ENCODE measurements at regions not wholly inside any gene's neighbourhood (a gene's known extent, or its start where the extent isn't known, plus 50 kb on each side); places are given as distances from the start of the nearest gene placed in this dataset.
A peak's percentile ranks its signal among the peaks of the same experiment; 100 is the strongest.

DNA sequence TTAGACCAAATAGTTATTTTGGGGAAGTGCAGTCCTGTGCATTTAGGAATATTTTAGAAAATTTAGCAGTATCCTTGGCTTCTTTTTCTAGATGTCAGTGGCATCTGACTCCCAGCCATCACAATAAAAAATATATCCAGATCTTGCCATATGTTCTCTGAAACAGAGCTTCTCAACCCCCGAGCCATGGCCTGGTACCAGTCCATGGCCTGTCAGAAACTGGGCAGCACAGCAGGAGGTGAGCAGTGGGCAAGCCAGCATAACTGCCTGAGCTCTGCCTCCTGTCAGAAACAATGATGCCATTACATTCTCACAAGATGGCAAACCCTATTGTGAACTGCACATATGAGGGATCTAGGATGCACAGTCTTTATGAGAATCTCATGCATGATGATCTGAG is 480.0 kb downstream of the LRRIQ3 start:
- Histone ChIP-seq H3K27me3 (no peaks in the 10 kb centered on the region), H3K27ac (no peak overlapping the region), H3K36me3 (no peaks in the 10 kb centered on the region), H3K4me3 (no peak overlapping the region), H3K9me3 (no peaks in the 10 kb centered on the region), H3K4me1 (no peaks in the 10 kb centered on the region)
- intact Hi-C loops (cut with DNase I), result no loop called here
- WGBS, 2 donors, result 72 to 90% methylated on average over 1 of the region's 1 CpG
- DNase-seq, result no peak
- TF ChIP-seq EP300 (IDR thresholded peaks at IDR 0.05) (no peak), POLR2A (IDR thresholded peaks at IDR 0.05) (no peak), POLR2AphosphoS5 (IDR thresholded peaks at IDR 0.05) (no peak)
- TF ChIP-seq, protein P1, sequence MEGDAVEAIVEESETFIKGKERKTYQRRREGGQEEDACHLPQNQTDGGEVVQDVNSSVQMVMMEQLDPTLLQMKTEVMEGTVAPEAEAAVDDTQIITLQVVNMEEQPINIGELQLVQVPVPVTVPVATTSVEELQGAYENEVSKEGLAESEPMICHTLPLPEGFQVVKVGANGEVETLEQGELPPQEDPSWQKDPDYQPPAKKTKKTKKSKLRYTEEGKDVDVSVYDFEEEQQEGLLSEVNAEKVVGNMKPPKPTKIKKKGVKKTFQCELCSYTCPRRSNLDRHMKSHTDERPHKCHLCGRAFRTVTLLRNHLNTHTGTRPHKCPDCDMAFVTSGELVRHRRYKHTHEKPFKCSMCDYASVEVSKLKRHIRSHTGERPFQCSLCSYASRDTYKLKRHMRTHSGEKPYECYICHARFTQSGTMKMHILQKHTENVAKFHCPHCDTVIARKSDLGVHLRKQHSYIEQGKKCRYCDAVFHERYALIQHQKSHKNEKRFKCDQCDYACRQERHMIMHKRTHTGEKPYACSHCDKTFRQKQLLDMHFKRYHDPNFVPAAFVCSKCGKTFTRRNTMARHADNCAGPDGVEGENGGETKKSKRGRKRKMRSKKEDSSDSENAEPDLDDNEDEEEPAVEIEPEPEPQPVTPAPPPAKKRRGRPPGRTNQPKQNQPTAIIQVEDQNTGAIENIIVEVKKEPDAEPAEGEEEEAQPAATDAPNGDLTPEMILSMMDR (IDR thresholded peaks at IDR 0.05), result no peak

DNA sequence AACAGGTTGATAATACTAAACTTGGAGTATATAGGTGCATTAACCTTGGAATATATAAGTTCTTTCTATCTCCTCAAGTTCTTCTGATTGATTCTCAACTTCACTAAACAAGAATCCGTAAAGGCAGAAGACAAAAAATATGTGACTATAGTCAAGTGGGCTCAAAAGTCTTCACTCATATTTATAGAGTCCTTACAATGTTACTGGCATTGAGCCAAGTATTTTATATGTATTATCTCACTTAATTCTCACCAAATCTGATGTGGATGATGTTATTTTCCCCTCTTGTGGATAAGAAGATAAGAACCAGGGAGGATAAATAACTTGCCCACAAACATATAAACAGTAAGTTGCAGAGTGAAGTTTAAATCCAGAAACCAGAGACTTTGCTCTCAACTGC is 486.9 kb downstream of the LRRIQ3 start:
- no peak for DNase-seq
- Histone ChIP-seq H3K27ac (no peak overlapping the region), H3K27me3 (no peaks in the 10 kb centered on the region), H3K36me3 (no peaks in the 10 kb centered on the region), H3K9me3 (no peaks in the 10 kb centered on the region), H3K4me3 (no peak overlapping the region), H3K4me1 (no peaks in the 10 kb centered on the region)
- TF ChIP-seq, protein P1 (IDR thresholded peaks at IDR 0.05), result no peak
- TF ChIP-seq EP300 (IDR thresholded peaks at IDR 0.05) (no peak), POLR2A (IDR thresholded peaks at IDR 0.05) (no peak), POLR2AphosphoS5 (IDR thresholded peaks at IDR 0.05) (no peak)
- WGBS, 2 donors, result 85 to 95% methylated on average over 1 of the region's 1 CpG
- intact Hi-C loops (cut with DNase I), result no loop called here

DNA sequence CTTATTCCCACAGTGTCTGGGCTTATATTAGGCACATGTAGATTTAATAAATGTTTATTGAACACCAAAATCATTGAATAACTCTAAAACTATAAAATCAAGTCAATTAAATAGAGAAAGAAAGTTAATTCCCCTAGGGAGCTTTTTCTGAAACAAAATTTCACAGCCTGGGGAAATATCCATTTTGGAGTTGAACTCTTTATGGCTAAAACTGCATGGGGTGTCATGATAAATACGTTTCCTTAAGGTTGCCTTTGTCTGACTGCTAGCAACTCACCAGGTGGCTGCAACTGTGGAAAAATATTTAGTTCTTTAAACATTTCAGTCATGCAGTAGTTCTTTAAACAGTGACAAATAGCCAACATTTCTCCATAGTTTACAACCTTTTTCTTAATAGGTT is 496.1 kb downstream of the LRRIQ3 start:
- TF ChIP-seq POLR2A (IDR thresholded peaks at IDR 0.05) (no peak), EP300 (IDR thresholded peaks at IDR 0.05) (no peak), POLR2AphosphoS5 (IDR thresholded peaks at IDR 0.05) (no peak)
- TF ChIP-seq, protein P1 (IDR thresholded peaks at IDR 0.05), result no peak
- intact Hi-C loops (cut with DNase I), result no loop called here
- WGBS, 2 donors, result 49 to 63% methylated on average over 1 of the region's 1 CpG

DNA sequence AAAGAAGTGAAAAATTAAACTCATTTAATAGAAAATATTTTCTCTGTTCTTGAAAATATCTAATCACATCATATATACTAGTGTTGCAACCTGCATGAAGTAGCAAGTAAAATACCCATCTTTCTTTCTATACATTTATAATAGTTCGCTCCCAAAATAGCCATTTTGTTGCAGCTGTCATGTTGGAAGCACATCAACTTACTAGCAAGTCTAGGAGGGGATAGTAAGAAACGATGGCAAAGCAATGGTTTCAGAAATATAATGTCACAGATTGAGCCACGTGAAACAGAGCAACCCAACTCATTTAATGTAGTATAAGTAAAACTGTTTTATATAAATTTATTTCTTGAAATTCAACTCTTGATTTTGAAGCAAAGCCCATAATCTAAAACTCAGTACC is 521.8 kb downstream of the LRRIQ3 start:
- TF ChIP-seq EP300 (IDR thresholded peaks at IDR 0.05), result no peak
- no peak for TF ChIP-seq POLR2A (IDR thresholded peaks at IDR 0.05)
- TF ChIP-seq POLR2AphosphoS5 (IDR thresholded peaks at IDR 0.05), result no peak
- TF ChIP-seq, protein P1 (IDR thresholded peaks at IDR 0.05), result no peak
- Histone ChIP-seq H3K27me3 (no peaks in the 10 kb centered on the region), H3K27ac (no peak overlapping the region), H3K4me1 (no peaks in the 10 kb centered on the region), H3K36me3 (no peaks in the 10 kb centered on the region), H3K9me3 (no peaks in the 10 kb centered on the region), H3K4me3 (no peak overlapping the region)
- WGBS, 2 donors, result 74 to 81% methylated on average over 3 of the region's 3 CpGs
- intact Hi-C loops (cut with DNase I), result no loop called here
- DNase-seq, result no peak

More for the DNA sequence above, 496.1 kb downstream of the LRRIQ3 start:
- no peak overlapping the region for H3K27ac ChIP-seq
- H3K27me3 ChIP-seq, result no peaks in the 10 kb centered on the region
- H3K4me3 ChIP-seq, result no peak overlapping the region
- H3K4me1 ChIP-seq, result no peaks in the 10 kb centered on the region
- no peaks in the 10 kb centered on the region for H3K36me3 ChIP-seq
- no peaks in the 10 kb centered on the region for H3K9me3 ChIP-seq
- no peak for DNase-seq

DNA sequence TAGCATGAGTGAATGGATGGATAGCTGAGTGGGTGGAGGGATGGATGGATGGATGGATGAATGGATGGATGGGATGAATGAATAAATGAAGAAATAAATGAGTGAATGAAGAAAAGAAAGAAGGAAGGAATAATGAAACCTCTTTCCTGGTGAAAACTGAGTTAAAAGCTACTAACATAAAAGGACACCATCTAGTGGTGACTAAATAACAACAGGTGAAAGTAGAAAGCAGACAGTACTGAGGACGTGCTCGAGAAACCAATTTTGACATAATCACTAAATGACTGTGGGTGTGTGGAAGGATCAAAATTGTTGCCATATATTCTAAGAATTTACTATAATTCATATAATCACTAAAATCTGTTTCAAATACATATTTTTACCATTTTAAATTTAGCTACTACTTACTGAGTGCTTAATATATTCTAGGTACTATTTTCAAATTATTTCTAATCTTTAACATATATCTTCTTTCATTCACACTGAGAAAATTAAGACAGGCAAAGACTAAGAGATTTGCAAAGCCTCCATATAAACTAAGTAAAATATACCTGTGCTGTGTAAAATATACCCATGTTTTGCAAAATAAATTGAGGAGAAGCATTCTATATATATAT is 522.9 kb downstream of the LRRIQ3 start:
- Histone ChIP-seq H3K4me1 (no peaks in the 10 kb centered on the region), H3K27me3 (no peaks in the 10 kb centered on the region), H3K9me3 (no peaks in the 10 kb centered on the region), H3K27ac (no peak overlapping the region), H3K36me3 (no peaks in the 10 kb centered on the region), H3K4me3 (no peak overlapping the region)
- intact Hi-C loops (cut with DNase I), result no loop called here
- no peak for DNase-seq
- 3 to 7% methylated on average over 2 of the region's 2 CpGs for WGBS, 2 donors
- no peak for TF ChIP-seq POLR2AphosphoS5 (IDR thresholded peaks at IDR 0.05)
- TF ChIP-seq, protein P1 (IDR thresholded peaks at IDR 0.05), result peak in 3 of 4 experiments; percentile 13 to 57 (median 29)

All from sigmoid colon (tissue), 6 donors.